LoVo (cell line): ENCODE measurements at regions not wholly inside any gene's neighbourhood (a gene's known extent, or its start where the extent isn't known, plus 50 kb on each side); places are given as distances from the start of the nearest gene placed in this dataset.

Source experiments
- DNase-seq: peaks from one replicate; pipeline ENCODE4 v3.0.0-alpha.2; 2016; ENCODE audit warnings: low spot score

DNA sequence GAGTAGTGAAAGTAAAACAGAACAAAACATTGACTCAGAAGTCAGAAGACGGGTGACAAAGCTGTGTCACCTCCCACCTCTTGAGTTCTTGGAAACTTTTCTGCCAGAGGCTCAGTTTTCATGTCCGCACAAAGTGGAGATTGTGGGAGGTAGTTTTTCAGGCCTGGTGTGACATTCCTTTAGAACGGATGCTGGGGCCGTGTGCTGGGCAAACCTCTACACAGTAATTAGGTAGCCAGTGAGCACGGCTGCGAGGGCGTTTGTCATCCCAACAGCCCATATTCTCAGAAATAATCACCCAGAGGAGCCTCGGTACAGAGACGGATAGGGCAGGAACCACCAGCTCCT, 1054.4 kb downstream of the TBC1D22A start:
- no peak for DNase-seq

DNA sequence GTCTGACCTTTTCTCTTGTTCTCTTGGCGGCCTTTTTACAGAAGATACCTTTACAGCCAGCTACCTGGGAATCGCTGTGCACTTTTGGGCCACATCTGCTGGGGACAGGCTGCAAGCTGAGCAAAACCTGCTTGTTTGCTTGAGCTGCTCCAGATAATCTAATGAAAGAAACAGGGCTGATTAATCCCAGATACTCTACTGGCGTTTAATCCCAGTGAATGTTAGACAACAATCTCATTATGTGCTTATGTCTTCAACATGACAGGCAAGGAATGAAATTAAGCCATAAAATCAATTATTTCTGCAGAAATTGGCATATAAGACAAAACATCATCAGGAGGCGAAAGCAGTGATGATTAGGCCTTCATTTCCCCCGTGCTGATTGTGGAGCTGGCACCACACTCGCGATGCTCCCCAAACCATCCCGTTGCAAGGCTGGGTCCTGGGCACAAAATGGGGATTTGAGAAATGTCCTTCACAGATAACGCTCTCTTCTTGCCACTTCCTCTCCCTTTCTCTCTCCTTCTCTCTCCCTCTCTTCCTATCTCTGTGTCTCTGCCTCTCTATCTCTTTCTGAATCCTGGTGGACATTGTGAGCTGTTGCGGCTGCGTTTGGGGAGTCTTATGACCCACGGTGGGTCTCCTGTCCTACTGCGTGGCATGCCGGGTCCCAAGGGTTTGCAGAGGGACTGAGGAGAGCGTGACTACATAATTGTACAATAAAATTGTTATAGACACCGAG, 1053.8 kb downstream of the TBC1D22A start:
- no peak for DNase-seq

DNA sequence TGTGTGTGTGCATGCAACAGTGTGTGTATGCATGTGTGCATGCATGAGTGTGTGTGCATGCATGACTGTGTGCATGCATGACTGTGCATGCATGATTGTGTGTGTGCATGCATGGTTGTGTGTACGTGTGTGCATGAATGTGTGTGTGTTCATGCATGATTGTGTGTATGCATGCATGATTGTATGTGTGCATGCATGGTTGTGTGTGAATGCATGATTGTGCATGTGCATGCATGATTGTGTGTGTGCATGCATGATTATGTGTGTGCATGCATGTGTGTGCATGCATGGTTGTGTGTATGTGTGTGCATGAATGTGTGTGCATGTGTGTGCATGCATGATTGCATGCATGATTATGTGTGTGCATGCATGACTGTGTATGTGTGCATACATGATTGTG, 1052.0 kb downstream of the TBC1D22A start:
- no peak for DNase-seq

DNA sequence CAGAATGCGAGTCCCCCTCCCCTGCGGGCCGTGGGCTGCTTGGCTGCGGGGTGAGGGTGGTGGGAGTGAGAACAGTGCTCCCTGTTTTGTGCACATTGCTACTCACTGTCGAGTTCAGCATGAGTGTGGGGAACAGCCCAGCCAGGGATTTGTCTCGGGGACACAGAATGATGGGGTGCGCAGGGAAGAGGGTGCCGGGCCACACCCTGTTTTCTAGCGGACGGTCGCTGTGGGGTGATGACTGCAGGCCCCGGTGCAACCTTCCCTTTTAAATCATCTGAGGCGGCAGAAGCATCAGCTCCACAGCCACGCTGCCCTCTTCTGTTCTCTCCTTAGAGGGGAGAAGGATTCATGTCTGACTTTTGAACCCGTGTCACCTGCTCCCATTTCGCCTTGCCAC, 1051.2 kb downstream of the TBC1D22A start:
- no peak for DNase-seq

DNA sequence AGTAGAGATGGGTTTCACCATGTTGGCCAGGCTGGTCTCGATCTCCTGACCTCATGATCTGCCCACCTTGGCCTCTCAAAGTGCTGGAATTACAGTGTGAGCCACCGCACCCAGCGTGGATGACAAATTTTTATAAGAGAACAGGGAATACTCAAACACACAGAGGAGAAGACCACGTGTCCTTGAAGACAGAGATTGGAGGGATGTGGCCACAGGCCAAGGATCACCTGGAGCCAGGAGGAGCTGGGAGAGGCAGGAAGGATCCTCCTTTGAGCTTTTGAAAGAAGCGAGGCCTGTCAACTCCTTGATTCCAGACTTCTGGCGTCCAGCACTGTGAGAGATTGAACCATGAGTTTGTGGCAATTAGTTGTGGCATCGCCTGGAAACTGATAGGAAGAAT, 1049.5 kb downstream of the TBC1D22A start:
- no peak for DNase-seq

DNA sequence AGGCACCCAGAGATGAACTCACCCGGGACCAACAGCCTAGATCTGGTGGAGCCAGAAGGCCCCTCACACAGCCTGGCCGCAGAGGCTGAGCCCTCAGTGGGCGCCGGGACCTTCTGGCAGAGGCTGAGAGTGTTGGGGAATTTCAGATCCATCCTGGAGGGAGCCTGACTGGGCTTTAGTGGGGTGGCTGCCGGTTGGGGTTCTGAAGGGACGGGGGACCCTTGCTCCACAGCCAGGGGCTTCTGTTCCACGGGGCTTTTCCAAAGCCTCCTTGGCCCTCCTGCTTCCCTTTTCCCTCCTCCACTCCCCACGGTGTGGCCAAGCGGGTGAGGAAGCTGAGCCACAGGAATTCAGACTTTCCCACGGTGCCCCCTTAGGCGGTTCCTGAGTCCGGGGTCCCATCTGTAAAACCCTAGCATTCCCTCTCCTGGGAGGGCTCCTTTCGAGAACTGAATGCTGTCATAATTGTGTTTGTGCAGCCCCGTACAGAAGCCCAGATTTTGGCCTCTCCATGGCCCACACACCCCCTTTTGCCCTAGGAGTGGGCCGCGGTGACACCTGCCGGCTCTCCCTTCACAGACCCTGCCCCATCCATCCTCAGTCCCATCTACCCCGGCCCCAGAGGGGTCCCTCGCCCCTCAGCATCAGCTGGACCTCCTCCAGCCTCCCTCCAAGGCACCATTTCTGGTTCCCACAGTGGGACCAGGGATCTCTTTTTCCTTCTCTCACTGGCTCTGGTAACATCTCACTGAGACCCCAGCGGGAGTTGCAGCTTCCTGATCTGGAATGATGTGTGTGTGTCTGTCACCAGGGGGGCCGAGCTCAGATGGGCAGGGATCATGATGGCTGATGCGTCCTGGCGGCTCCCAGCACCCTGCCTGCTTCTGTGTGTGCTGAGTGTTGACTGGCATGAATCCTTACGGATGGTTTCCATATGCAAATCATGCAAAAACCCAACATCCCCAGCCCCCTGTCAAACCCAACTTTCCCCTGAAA, 1048.4 kb downstream of the TBC1D22A start:
- DNase-seq = no peak

DNA sequence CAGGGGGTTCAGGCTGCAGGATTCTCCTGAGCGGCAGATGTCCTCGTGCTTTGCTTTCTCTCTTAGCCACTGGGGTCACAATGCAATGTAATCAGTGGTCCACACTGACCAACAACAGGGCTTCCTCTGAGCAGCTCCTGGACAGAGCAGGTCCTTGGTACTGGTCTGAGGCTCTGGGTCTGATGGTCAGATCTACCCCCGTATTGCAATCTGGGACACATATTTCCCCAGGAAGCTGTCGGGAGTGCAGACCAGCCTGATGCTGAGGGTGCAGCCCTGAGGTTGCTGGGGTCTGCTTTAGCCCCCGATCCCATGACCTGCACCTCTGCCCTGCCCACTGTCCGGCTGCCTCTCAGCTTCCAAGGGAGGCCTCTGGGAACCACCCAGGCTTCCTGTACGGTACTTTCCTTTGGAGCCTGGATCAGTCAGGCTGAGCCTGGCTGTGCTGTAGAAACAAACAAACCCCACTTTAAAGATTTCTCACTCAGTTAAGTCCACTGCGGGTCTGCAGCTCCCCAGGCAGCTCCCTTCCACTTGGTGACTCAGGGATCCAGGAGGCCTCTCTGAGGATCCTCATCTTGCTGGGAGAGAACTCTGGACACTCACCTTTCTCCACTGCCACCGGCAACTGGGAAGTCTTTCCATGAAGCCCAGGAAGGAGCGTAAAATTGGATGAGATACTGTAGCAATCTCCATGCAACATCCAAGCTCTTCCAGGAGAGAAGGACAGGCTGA, 1046.6 kb downstream of the TBC1D22A start:
- DNase-seq = no peak

DNA sequence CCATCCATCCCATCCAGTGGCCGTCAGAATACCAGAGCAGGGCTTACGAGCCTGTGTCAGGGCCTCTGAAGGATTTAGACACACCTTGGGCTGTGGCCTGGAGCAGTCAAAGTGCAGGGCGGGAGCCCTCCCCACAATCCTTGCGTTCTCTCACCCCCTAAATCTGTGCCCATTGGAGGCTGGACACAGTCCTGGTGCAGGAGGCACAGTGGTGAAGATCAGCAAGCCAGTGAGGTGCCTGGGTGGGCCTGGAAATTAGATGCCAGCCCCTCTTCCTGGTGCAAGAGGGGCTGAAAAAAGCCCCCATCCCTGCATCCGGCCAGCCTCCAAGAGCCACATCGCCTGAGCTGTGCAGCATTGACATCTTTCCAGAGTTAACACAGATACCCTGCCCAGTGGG, 1045.8 kb downstream of the TBC1D22A start:
- DNase-seq = no peak

DNA sequence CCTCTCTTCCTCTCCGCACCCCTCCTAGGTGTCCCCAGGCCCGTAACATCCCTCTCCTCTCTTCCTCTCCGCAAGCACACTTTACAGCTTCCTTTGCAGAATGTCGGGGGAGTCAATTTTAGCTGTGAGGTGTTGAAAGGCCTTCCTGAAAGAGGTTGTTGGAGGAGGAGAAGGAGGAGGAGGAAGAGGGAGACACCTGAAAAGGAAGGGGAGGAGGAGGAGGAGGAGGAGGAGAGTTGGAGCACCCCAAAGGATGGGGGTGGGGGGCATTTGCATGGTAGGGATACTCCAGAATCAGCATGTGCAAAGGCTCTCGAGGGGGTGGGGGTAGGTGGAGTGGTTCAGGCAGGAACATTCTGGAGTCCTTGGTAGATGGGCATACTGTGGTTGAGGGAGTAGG, 1045.1 kb downstream of the TBC1D22A start:
- no peak for DNase-seq

DNA sequence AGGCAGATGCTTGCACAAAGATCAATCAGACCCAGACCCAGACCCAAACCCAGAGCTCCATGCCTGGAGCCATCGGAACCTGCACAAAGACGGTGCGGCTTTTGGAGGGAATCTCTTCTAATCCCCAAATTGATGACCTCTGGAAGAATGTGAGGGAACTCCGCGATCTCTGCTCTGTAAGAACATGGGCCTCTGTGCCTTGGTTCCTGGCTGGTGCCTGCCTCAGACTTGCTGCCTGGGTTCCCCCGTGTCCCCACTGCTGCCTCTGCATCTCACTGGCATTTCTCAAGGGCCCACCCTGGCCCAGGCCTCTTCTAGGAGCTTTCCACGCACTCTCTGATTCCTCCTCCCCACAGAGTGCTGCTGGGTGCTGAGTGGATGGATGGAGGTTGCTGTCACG, 1044.4 kb downstream of the TBC1D22A start:
- no peak for DNase-seq

DNA sequence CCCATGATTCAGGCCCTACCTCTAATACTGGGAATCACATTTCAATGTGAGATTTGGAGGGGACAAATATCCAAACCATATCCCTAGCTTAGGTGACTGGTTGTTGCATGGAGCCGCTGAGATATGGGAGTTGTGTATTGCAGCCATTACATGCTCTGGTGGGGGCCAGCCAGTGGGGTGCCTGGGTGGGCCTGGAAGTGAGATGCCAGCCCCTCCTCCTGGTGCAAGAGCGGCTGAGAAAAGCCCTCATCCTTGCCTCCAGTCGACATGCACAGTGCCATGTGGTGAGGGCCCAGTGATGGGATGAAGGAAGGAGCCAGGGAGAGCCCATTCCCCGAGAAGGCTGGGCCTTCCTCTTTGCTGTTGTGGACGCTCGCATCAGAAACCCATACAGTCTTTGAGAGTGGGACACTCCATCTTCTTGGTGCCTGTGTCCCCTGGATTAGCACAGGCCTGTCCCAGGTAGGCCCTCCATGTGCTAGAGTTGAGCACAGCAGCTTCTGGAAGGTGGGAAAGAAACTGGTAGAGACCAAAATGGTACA, 1043.0 kb downstream of the TBC1D22A start:
- no peak for DNase-seq

DNA sequence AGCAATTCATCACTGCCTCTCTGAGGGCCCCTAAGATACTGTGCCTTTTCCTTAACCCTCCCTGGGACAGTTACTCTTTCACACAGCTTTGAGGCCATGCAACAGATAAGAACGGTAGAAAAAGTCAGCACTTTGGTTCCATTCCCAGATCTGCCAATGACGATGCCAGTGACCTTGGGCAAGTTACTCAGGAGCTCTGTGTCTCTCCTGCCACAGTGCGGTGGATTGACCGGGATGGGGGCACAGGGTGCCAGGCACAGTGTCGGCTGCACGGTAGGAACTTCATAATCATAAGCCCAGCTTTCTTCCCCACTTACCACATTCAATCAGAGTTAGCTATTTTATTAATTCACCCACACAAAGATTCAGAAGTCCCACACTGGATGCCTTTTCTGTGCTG, 1041.8 kb downstream of the TBC1D22A start:
- DNase-seq = no peak

DNA sequence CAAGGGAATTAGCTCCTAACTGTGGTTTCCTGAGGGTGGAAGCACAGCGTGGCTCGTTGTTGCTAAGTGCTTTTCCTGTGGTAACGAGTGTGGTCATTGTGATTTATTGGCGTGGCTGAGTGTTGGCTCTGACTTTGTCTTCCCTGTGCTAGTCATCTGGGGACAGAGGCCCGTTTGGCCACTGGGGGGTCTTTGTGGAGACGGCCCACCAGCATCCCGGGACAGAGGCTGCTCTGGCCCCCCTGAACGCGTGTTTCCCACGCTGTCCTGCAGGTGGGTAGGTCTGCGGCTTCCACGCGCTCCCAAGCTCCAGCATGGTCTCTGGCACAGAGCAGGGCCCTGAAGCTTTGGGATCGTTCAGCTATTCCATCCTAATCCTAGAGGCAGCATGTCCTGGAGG, 1040.0 kb downstream of the TBC1D22A start:
- no peak for DNase-seq

DNA sequence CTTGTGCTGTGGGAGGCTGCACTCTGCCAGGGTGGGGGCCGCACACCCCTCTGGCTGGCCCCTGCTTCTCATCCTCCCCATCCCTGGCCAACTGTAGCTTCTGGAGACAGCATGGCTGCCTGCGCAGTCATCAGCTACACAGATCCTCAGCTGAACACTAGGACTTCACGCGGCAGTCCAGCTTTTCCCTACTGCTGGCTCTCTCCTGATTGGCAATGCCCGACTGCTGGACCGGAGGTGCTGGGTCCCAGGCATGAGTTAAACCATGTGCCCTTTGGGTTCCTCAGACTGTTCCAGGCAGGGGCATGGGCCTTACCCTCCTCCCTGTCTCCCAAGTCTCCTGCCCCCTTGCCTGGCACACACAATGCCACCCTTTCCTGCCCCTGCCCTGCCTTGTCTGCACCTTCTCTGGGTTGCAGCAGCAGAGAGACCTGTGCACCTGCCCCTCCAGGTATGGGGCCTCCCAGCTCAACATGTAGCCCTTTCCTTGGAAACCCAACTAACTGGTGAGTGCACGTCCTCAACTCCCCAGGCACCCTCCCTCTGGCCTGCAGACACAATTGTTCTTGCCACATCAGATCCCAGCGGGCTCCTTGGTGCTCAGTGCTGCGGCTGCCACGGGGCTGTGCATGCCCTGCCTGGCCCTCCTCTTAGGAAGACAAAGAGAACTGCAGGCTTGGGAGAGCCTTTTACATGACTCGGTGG, 1039.2 kb downstream of the TBC1D22A start:
- no peak for DNase-seq

DNA sequence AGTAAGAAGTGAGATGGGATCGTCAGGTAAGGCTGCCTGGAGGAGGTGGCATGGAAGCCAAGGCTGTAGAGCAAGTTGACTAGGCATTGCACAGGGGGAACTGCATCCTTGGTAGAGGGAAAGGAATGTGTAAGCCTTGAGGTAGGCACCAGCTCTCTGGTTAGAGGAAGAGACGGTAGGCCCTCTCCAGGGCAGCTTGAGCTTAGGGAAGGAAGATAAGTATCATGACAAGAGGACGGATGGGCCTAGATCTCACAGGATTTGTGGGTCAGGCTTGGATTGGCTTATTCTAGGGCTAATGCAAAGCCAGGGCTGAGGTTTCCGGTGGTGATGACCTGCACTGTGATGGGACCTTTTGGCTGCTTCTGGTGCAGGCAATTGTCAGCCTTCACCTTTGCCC, 1035.8 kb downstream of the TBC1D22A start:
- DNase-seq = no peak

DNA sequence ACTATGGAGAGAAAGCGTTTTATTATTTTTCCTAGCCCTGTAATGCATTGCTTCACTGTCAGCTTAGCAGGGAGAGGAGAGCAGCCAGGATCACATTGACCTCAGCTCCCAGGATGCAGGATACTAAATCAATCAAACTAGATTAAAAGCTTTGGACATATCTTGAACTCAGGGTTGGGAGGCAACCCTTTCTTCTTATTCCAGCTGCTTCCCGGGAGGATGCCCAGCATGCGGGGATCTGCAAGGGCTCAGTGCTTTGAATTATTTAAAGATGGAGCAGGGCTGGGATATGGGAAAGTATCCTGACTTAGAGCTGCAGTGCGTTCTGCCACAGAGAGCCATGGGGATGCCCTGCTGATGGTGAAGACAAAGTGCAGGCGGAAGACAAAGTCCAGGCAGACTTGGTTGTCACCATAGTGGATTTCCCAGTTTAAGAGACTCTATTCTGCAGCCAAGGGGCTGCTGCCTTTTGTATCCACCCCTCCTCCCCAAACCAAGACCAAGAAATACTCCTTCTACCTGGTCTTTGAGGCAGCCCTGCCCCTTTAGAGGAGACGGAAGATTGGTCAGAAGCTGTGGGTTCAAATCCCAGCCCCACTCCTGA, 1035.0 kb downstream of the TBC1D22A start:
- no peak for DNase-seq

DNA sequence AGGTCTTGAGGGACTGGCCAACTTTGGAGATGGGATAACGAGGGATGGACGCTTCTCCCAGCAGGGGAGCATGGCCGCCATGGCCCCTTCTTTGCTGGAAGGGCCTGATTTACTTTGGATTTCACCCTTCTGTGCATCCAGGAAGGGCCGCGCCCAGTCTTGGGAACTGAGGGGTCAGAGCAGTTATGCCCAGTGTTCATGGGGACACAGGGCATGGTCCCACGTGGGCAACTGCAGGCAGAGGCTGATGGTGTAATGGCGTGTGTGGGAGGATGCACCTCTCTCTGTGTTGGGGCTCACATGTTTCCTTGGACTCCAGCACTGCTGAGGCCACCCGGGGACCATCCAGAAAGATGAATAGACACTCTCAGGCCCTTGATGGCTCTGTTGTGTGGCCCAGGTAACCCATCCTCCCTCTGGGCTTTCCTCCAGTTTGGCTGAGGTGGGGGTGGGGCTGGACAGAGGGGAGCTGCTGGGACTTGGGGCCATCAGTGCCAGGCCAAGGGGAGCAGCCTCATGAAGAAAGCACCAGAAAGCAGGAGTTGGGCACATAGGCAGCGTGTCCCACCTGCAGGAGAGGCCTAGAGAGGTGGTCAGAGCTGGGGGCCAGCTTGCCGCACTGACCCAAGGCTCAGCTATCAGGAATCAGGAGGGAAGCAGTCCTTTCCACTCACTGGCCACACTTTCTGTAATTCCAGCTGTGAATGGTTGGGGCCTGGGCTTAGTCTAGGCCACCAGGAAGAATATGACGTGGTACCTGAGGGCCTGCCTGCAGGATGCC, 1033.9 kb downstream of the TBC1D22A start:
- DNase-seq = no peak

DNA sequence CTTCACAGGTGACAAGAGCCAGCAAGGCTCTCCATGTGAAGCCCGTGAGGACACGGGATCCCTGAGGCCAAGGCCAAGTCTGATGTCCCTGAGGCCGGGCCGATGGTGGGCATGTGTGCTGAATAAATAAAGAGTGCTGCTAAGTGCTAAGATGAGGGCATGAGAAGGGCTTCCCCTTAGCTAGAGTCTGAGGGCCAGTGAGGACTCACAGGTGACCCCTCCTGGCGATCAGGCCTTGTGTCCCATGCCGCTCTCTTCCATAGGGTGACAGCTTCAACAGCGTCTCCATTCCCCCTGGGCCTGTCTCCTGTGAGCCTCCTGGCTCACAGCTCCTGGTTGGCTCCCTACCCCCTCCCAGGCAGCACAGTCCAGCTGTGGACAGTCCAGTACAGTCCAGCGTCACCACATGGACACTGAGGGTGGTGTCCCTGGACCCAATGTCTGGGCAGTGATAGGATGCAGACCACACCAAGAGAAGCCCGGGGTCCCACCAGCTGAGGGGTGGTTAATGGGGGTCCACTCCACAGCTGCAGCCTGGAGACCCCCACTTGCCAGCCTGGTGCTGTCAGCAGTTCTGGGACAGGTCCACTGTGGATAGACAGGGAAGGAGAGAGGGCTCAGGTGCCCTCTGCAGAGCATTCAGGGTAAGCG, 1033.2 kb downstream of the TBC1D22A start:
- no peak for DNase-seq

DNA sequence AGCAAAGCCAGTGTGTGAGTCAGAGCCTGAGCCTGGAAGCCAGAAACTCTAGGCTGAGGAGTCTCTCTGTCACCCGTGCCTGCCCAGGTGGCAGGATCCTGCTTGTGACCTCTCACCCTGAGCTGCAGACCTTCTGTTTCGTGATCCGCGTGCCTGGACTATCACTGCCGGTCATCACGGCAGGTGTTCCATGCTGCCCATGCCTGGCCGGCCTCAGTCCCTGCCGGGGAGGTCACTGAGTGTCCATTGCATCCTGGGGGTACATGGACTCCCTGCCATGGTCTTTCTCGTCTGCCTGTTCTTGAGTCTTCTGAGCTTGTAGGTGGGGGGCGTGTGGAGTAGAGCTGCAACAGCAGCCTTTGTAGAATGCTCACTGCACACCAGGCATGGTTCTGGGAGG, 1032.4 kb downstream of the TBC1D22A start:
- DNase-seq = no peak
